SJSA1 (cell line): ENCODE measurements at regions not wholly inside any gene's neighbourhood (a gene's known extent, or its start where the extent isn't known, plus 50 kb on each side); places are given as distances from the start of the nearest gene placed in this dataset.
A peak's percentile ranks its signal among the peaks of the same experiment; 100 is the strongest.
"Not testable (repeated sequence)": the region's sequence is repeated elsewhere in the genome, so short reads cannot be mapped to it uniquely, and the experiment has no call there.

Experiments
- DNase-seq, 2 experiments: peaks; one replicate each; pipeline ENCODE4 v3.0.0-alpha.2; 2015 to 2020; ENCODE audit warnings: low spot score in 2 of 2, low read depth in 1 of 2
- H3K27ac ChIP-seq: fragments of 250-450 bp; sonication (Bioruptor Pico); 2 replicates; pipeline ENCODE4 v1.5.1; 2020; ENCODE audit warnings: mild to moderate bottlenecking, moderate library complexity
- H3K27me3 ChIP-seq: fragments of 250-450 bp; sonication (Bioruptor Pico); replicated peaks from 2 replicates; pipeline ENCODE4 v1.5.1; 2020; ENCODE audit warnings: mild to moderate bottlenecking, moderate library complexity
- H3K36me3 ChIP-seq: fragments of 250-450 bp; sonication (Bioruptor Pico); 2 replicates; pipeline ENCODE4 v1.5.1; 2020; ENCODE audit warnings: mild to moderate bottlenecking
- H3K4me1 ChIP-seq: fragments of 250-450 bp; sonication (Bioruptor Pico); replicated peaks from 2 replicates; pipeline ENCODE4 v1.6.1; 2021; ENCODE audit warnings: mild to moderate bottlenecking
- H3K4me3 ChIP-seq: fragments of 250-450 bp; sonication (Bioruptor Pico); 2 replicates; pipeline ENCODE4 v1.5.1; 2020; ENCODE audit warnings: mild to moderate bottlenecking
- H3K9me3 ChIP-seq: fragments of 250-450 bp; sonication (Bioruptor Pico); replicated peaks from 2 replicates; pipeline ENCODE4 v1.5.1; 2020; ENCODE audit warnings: mild to moderate bottlenecking

DNA sequence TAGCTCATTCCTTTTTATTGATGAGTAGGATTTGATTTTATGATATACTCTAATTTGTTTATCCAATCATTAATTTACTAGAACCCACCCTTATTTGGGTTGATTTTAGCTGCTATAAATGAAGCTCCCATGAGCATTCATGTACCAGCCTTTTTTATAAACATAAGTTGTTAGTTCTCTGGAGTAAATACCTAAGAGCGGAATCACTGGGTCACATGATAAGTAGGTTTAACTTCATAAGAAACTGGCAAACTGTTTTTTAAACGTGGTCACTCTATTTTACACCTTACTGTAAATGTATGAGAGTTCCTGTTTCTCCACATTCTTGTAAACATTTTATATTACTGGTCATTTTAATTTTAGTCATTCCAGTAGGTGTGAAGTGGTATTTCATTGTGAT lies 364.6 kb downstream of the NPR3 start:
- peaks cover 23% of the 10 kb centered on the region for H3K4me1 ChIP-seq
- H3K4me3 ChIP-seq = no peak overlapping the region
- H3K9me3 ChIP-seq = no peaks in the 10 kb centered on the region
- no peaks in the 10 kb centered on the region for H3K36me3 ChIP-seq
- H3K27me3 ChIP-seq = no peaks in the 10 kb centered on the region
- H3K27ac ChIP-seq = no peak overlapping the region
- DNase-seq = peak in 1 of 2 experiments; percentile 13

DNA sequence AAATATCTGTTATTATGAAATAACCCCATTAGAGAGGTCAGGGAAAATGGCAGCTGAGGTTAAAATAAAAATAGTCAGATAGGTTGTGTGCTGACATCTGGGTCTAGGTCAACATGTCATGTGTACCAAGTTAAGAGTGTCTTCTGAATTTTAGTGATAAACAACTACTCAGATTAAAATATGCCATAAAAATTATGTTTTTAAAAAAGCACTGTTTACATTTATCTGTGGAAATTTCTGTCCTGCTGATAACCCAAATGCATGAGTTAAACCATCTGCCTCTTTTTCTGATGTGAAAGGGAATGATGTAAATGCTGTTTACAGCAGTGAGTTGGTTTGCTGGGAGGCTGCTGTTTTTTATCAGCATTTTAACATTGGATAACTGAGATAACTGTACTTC lies 361.2 kb upstream of the TARS1 start:
- no peak for DNase-seq
- no peaks in the 10 kb centered on the region for H3K27me3 ChIP-seq
- no peak overlapping the region for H3K4me3 ChIP-seq
- H3K9me3 ChIP-seq = no peaks in the 10 kb centered on the region
- peaks cover 15% of the 10 kb centered on the region for H3K4me1 ChIP-seq
- H3K27ac ChIP-seq = no peak overlapping the region
- H3K36me3 ChIP-seq = no peaks in the 10 kb centered on the region

DNA sequence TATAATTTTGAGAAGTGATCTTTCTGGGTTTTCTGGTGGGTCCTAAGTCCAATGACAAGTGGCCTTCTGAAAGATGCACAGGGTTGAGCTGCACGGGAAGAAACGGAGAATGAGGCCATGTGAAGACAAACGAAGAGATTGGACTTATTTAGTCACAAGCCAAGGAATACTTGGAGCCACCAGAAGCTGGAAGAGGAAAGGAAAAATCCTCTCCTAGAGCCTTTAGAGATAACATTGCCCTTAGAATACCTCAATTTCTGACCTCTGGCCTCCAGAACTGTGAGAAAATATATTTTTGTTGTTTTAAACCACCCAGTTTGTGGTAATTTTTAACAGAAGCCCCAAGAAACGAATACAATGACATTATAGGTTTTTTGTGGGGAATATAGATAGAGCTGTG lies 360.5 kb upstream of the TARS1 start:
- H3K4me1 ChIP-seq = peaks cover 7% of the 10 kb centered on the region
- H3K27me3 ChIP-seq = no peaks in the 10 kb centered on the region
- H3K9me3 ChIP-seq = no peaks in the 10 kb centered on the region
- no peak overlapping the region for H3K4me3 ChIP-seq
- H3K36me3 ChIP-seq = no peaks in the 10 kb centered on the region
- H3K27ac ChIP-seq = no peak overlapping the region
- no peak for DNase-seq

DNA sequence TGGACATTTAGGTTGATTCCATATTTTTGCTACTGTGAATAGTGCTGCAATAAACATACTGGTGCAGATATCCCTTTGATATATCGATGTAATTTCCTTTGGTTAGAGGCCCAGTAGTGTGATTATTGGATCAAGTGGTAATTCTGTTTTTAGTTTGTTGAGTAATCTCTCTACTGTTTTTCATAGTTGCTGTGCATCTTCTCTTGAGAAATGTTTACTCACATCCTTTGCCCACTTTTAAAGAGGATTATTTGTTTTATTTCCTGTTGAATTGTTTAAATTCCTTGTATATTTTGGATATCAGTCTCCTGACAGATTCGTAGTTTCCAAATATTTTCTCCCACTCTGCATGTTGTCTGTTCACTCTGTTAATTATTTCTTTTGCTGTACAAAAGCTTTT lies 352.6 kb upstream of the TARS1 start:
- peak overlapping the region; percentile 19; the same call in 1 of the 2 replicates for H3K27ac ChIP-seq
- H3K27me3 ChIP-seq = no peaks in the 10 kb centered on the region
- H3K9me3 ChIP-seq = no peaks in the 10 kb centered on the region
- DNase-seq = peak in 1 of 2 experiments; percentile 6
- H3K4me3 ChIP-seq = no peak overlapping the region
- no peaks in the 10 kb centered on the region for H3K36me3 ChIP-seq
- H3K4me1 ChIP-seq = peaks cover 37% of the 10 kb centered on the region

DNA sequence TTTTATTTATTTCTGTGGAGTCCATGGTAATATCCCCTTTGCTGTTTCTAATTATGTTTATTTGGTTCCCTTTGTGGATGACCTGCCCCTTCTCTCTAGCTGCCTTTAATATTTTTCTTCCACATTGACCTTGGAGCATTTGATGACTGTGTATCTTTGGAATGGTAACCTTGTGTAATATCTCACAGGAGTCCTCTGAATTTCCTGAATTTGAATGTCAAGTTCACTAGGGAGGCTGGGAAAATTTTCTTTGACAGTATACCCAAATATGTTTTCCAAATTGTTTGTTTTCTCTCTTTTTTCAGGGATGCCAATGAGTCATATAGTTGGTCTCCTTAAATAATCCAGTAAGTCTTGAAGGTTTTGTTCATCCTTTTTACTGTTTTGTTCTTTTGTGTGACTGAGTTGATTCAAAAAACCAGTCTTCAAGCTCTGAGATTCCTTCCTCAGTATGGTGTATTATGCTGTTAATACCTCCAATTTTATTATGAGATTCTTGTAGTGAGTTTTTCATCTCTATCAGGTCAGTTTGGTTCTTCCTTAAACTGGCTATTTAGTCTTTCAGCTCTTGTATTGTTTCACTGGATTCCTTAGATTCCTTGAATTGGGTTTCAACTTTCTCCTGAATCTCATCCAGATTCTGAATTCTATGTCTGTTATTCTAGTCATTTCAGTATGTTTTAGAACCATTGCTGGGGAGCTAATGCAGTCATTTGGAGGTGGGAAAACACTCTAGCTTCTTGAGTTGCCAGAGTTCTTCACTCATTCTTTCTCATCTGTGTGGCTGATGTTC lies 349.0 kb upstream of the TARS1 start:
- Histone ChIP-seq H3K27me3 (no peaks in the 10 kb centered on the region), H3K9me3 (no peaks in the 10 kb centered on the region), H3K4me1 (peaks cover 38% of the 10 kb centered on the region), H3K4me3 (no peak overlapping the region), H3K27ac (peak overlapping the region; percentile 72), H3K36me3 (no peaks in the 10 kb centered on the region)
- DNase-seq = peak in 1 of 2 experiments; percentile 77

DNA sequence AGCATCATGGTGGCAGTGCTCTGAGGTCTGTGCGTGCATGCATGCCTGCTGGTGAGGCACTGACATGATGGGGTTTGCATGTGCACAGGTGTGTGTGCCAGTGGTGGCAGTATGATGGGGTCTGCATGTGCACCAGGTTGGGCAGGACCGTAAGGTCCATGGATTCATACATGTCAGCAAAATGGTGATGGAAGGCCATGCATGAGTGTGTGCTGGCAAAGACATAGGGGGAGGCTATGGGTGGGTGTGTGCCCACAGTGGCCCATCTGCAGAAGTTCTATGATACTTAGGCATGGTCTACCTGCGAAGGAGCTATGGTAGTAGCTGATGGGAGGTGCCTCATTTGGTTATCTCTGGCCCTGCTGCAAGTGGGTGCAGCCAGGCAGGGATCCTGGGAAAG lies 348.0 kb upstream of the TARS1 start:
- H3K36me3 ChIP-seq = no peaks in the 10 kb centered on the region
- no peak for DNase-seq
- H3K27me3 ChIP-seq = no peaks in the 10 kb centered on the region
- H3K27ac ChIP-seq = no peak overlapping the region; the same call in 1 of the 2 replicates
- no peak overlapping the region for H3K4me3 ChIP-seq
- no peaks in the 10 kb centered on the region for H3K9me3 ChIP-seq
- H3K4me1 ChIP-seq = peaks cover 38% of the 10 kb centered on the region

DNA sequence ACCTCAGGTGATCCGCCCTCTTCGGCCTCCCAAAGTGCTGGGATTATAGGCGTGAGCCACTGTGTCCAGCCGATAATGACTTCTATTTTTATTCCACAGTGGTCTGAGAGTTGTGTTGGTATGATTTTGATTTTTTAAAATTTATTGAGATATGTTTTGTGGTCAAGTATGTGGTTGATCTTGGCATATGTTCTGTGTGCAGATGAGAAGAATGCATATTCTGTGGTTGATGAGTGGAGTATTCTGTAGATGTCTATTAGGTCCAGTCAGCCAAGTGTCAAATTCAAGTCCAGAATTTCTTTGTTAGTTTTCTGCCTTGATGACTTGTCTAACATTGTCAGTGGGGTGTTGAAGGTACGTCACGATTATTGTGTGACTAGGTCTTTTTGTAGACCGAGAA lies 338.2 kb upstream of the TARS1 start:
- no peaks in the 10 kb centered on the region for H3K27me3 ChIP-seq
- no peak for DNase-seq

DNA sequence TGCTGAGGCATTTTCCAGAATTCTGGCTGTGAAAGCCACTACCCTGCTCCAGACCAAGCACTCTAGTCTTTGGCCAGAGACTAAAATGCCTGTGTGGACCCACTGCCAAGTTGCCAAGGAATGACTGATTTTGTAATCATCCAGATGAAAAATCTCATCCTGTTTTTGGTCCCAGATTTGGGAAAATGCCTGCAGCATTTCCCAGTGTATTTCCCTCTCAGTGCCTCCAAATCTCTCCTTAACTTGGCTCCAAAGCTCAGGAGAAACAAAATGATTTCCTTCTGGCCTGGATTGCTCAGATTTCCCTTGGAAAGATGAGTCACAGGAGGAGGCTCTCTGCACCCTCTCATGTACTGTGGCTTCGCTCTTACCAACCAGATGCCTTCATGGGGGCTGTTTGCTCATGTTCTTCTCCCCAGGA lies 335.2 kb upstream of the TARS1 start:
- no peaks in the 10 kb centered on the region for H3K36me3 ChIP-seq
- no peaks in the 10 kb centered on the region for H3K27me3 ChIP-seq
- peaks cover 5% of the 10 kb centered on the region for H3K4me1 ChIP-seq
- H3K9me3 ChIP-seq = no peaks in the 10 kb centered on the region
- no peak for DNase-seq
- H3K4me3 ChIP-seq = no peak overlapping the region
- no peak overlapping the region for H3K27ac ChIP-seq

More for the DNA sequence above, 338.2 kb upstream of the TARS1 start:
- H3K9me3 ChIP-seq = no peaks in the 10 kb centered on the region
- no peak overlapping the region for H3K27ac ChIP-seq
- H3K4me3 ChIP-seq = no peak overlapping the region
- no peaks in the 10 kb centered on the region for H3K4me1 ChIP-seq
- no peaks in the 10 kb centered on the region for H3K36me3 ChIP-seq

DNA sequence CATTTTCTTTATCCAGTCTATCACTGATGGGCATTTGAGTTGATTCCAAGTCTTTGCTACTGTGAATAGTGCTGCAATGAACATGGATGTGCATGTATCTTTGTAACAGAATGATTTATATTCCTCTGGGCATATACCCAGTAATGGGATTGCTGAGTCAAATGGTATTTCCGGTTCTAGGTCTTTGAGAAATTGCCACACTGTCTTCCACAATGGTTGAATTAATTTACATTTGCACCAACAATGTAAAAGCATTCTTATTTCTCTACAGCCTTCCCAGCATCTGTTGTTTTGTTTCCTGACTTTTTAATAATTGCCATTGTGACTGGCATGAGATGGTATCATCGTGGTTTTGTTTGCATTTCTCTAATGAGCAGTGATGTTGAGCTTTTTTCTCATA lies 330.3 kb upstream of the TARS1 start:
- DNase-seq = peak in 1 of 2 experiments; percentile 26
- not testable (repeated sequence) for H3K4me1 ChIP-seq, H3K9me3 ChIP-seq, H3K36me3 ChIP-seq, H3K4me3 ChIP-seq, H3K27me3 ChIP-seq
- H3K27ac ChIP-seq = peak overlapping the region; percentile 32; the same call in 1 of the 2 replicates

DNA sequence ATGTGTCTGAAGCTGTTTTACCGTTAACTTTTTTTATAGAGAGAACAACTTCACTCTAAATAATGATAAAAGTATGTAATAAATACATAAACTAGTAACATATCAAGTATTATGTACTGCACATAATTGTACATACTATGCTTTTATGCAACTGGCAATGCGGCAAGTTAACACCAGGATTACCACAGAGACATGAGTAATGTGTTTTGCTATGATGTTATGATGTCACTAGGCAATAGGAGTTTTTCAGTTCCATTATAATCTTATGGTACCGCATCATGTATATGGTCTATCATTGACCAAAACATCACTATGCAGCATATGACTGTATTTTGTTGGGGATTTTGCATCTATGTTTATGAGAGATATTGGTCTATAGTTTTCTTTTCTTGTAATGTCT lies 326.4 kb upstream of the TARS1 start:
- no peak for DNase-seq
- Histone ChIP-seq H3K27ac (no peak overlapping the region), H3K4me3 (no peak overlapping the region), H3K9me3 (no peaks in the 10 kb centered on the region), H3K36me3 (no peaks in the 10 kb centered on the region), H3K27me3 (no peaks in the 10 kb centered on the region), H3K4me1 (peaks cover 22% of the 10 kb centered on the region)

DNA sequence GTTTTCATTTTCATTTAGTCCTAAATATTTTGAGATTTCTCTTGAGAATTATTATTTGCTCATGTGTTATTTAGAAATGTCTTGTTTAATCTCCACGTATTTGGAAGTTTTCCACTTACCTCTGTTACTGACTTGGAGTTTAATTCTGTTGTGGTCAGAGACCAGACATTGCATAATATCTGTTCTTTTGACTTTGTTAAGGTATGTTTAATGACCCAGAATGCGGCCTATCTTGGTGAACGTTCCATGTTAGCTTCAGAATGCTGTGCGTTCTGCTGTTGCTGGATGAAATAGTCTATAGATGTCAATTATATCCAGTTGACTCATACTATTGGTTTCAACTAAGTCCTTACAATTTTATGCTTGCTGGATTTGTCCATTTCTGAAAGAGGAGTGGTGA lies 325.3 kb upstream of the TARS1 start:
- Histone ChIP-seq H3K4me1 (peaks cover 29% of the 10 kb centered on the region), H3K27ac (no peak overlapping the region), H3K4me3 (no peak overlapping the region), H3K27me3 (no peaks in the 10 kb centered on the region), H3K36me3 (no peaks in the 10 kb centered on the region), H3K9me3 (no peaks in the 10 kb centered on the region)
- DNase-seq = no peak

DNA sequence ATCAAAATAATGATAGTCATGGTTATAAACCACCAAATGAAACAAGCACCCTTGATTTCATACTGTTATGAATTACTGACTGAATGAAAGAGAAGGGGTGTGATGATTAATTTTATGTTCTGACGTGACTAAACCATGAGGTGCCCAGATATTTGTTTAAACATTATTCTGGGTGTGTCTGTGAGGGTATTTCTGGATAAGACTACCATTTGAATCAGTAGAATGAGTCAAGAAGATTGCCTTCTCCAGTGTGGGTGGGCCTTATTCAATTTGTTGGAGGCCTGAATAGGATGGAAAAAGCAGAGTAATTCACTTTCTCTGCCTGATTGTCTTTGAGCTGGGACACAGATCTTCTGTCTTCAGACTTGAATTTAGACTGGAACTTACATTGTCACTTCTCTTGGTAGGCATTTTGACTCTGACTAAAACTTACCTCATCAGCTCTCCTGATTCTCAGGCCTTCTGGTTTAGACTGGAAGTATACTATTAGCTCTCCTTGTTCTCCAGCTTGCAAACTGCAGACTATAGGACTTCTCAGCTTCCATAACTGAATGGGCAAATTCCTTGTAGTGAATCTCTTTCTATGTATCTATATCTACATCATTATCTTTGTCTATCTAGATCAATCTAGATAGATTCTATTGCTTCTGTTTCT lies 321.9 kb upstream of the TARS1 start:
- no peak overlapping the region for H3K4me3 ChIP-seq
- H3K27me3 ChIP-seq = no peaks in the 10 kb centered on the region
- peaks cover 33% of the 10 kb centered on the region for H3K4me1 ChIP-seq
- DNase-seq = peak; percentile 40 to 44
- peak overlapping the region; percentile 51 for H3K27ac ChIP-seq
- no peaks in the 10 kb centered on the region for H3K36me3 ChIP-seq
- H3K9me3 ChIP-seq = no peaks in the 10 kb centered on the region

DNA sequence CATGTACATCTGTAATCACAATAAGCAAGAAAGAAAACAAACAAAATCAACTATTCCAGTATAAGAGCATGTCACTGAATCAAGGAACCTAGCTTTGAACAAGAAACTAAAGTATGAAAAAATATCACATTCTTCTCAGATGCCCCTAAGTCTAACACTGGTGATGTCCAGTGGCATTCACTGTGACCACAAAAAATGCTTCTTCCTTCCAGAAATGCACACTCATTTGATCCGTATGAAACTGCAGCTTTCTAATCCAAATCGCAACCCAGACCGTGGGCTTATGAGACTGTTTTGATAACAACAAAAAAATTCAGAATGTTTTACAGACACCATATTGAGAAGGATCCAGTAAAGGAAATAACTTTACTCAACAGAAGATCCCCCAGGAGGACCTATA lies 320.1 kb upstream of the TARS1 start:
- DNase-seq = peak in 1 of 2 experiments; percentile 43

DNA sequence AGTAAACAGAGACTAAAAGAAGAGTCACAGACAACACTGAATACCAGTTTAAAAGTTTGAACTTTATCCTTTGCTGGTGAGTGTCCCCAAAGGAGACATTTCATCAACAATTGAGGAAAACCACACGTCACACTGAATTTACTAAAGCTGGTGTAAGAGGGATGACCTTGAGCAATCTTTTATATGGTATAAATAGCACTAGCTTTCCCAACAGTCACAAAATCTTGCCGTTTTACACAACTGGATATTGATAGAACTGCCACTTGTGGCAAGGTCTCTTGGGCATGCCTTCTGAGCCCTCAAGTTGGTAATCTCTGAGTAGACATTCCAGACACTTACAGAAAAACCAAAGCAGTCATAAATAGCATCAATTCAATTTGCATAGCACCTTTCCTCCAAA lies 311.5 kb upstream of the TARS1 start:
- Histone ChIP-seq H3K4me1 (no peaks in the 10 kb centered on the region), H3K27ac (no peak overlapping the region), H3K36me3 (no peaks in the 10 kb centered on the region), H3K27me3 (no peaks in the 10 kb centered on the region), H3K4me3 (no peak overlapping the region), H3K9me3 (no peaks in the 10 kb centered on the region)
- no peak for DNase-seq

More for the DNA sequence above, 320.1 kb upstream of the TARS1 start:
- peaks cover 33% of the 10 kb centered on the region for H3K4me1 ChIP-seq
- no peaks in the 10 kb centered on the region for H3K36me3 ChIP-seq
- H3K9me3 ChIP-seq = no peaks in the 10 kb centered on the region
- H3K27ac ChIP-seq = peak overlapping the region; percentile 51; the same call in 1 of the 2 replicates
- H3K4me3 ChIP-seq = no peak overlapping the region
- no peaks in the 10 kb centered on the region for H3K27me3 ChIP-seq
